ENCODE measurements at regions not wholly inside any gene's neighbourhood (a gene's known extent, or its start where the extent isn't known, plus 50 kb on each side); places are given as distances from the start of the nearest gene placed in this dataset.

GRCh38 chr7:112571852-112572607, 91.2 kb downstream of the LSMEM1 start:
- Histone ChIP-seq H2AFZ (ENCODE audit: low read depth, low read length) (no peak overlapping the region), H3K27me3 (ENCODE audit: insufficient read depth, low read depth, low read length) (no peaks in the 10 kb centered on the region), H3K9me2 (ENCODE audit: insufficient read depth, low read length) (no peaks in the 10 kb centered on the region), H3K4me2 (ENCODE audit: low read length) (no peak overlapping the region), H3K36me3 (ENCODE audit: insufficient read depth, low read length) (no peaks in the 10 kb centered on the region), H4K20me1 (ENCODE audit: insufficient read depth) (no peaks in the 10 kb centered on the region), H3K4me3 (ENCODE audit: low read length) (no peak overlapping the region), H3K79me2 (replicated peaks; ENCODE audit: insufficient read depth, low read length) (no peaks in the 10 kb centered on the region), H3K9ac (ENCODE audit: low read length) (no peak overlapping the region), H3K9me3 (ENCODE audit: low read length) (no peaks in the 10 kb centered on the region), H3K27ac (ENCODE audit: low read length) (no peak overlapping the region), H3F3A (ENCODE audit: insufficient read depth, low read length, poor library complexity, severe bottlenecking) (no peaks in the 10 kb centered on the region)
- no peak for TF ChIP-seq EP300 (conservative IDR thresholded peaks at IDR 0.05; ENCODE audit: poor library complexity, severe bottlenecking)
- TF ChIP-seq CTCF (IDR thresholded peaks at IDR 0.05; ENCODE audit: poor library complexity, severe bottlenecking): no peak
- no peak for TF ChIP-seq SMC3 (conservative IDR thresholded peaks at IDR 0.05; ENCODE audit: poor library complexity)
- TF ChIP-seq POLR2AphosphoS5 (IDR thresholded peaks at IDR 0.05): no peak
- no peak for TF ChIP-seq REST (IDR thresholded peaks at IDR 0.05; ENCODE audit: borderline replicate concordance)
- no peak for TF ChIP-seq EZH2 (IDR thresholded peaks at IDR 0.05; ENCODE audit: borderline replicate concordance, insufficient read depth, low read length, poor library complexity, severe bottlenecking)
- TF ChIP-seq MXI1 (conservative IDR thresholded peaks at IDR 0.05; ENCODE audit: poor library complexity, severe bottlenecking): no peak
- TF ChIP-seq RAD21 (conservative IDR thresholded peaks at IDR 0.05): no peak

GRCh38 chr7:112572669-112573301, 92.0 kb downstream of the LSMEM1 start:
- no peaks in the 10 kb centered on the region for H3K27me3 ChIP-seq (ENCODE audit: insufficient read depth, low read depth, low read length)

More at GRCh38 chr7:112572669-112573301, 92.0 kb downstream of the LSMEM1 start:
- no peak overlapping the region for H3K4me2 ChIP-seq (ENCODE audit: low read length)
- no peaks in the 10 kb centered on the region for H3K9me3 ChIP-seq (ENCODE audit: low read length)
- no peak overlapping the region for H2AFZ ChIP-seq (ENCODE audit: low read depth, low read length)
- H3F3A ChIP-seq (ENCODE audit: insufficient read depth, low read length, poor library complexity, severe bottlenecking): no peaks in the 10 kb centered on the region
- H3K27ac ChIP-seq (ENCODE audit: low read length): no peak overlapping the region
- H3K9me2 ChIP-seq (ENCODE audit: insufficient read depth, low read length): no peaks in the 10 kb centered on the region
- H3K9ac ChIP-seq (ENCODE audit: low read length): no peak overlapping the region
- no peak overlapping the region for H3K4me3 ChIP-seq (ENCODE audit: low read length)
- no peaks in the 10 kb centered on the region for H4K20me1 ChIP-seq (ENCODE audit: insufficient read depth)
- H3K79me2 ChIP-seq (replicated peaks; ENCODE audit: insufficient read depth, low read length): no peaks in the 10 kb centered on the region
- H3K36me3 ChIP-seq (ENCODE audit: insufficient read depth, low read length): no peaks in the 10 kb centered on the region
- no peak for TF ChIP-seq MXI1 (conservative IDR thresholded peaks at IDR 0.05; ENCODE audit: poor library complexity, severe bottlenecking)
- no peak for TF ChIP-seq POLR2AphosphoS5 (IDR thresholded peaks at IDR 0.05)
- TF ChIP-seq RAD21 (conservative IDR thresholded peaks at IDR 0.05): no peak
- no peak for TF ChIP-seq TAF1 (IDR thresholded peaks at IDR 0.05; ENCODE audit: low read depth)
- no peak for TF ChIP-seq REST (IDR thresholded peaks at IDR 0.05; ENCODE audit: borderline replicate concordance)
- TF ChIP-seq SMC3 (conservative IDR thresholded peaks at IDR 0.05; ENCODE audit: poor library complexity): no peak
- TF ChIP-seq EZH2 (IDR thresholded peaks at IDR 0.05; ENCODE audit: borderline replicate concordance, insufficient read depth, low read length, poor library complexity, severe bottlenecking): no peak
- no peak for TF ChIP-seq CTCF (IDR thresholded peaks at IDR 0.05; ENCODE audit: poor library complexity, severe bottlenecking)
- TF ChIP-seq EP300 (conservative IDR thresholded peaks at IDR 0.05; ENCODE audit: poor library complexity, severe bottlenecking): no peak
